Suprapubic skin (tissue), 4 donors: ENCODE measurements at regions not wholly inside any gene's neighbourhood (a gene's known extent, or its start where the extent isn't known, plus 50 kb on each side); places are given as distances from the start of the nearest gene placed in this dataset.

Experiments used
- CTCF ChIP-seq, 2 donors: fragments of 200-600 bp in 1 of 2; fragments of 450-650 bp in 1 of 2; sonication (generic) in 1 of 2; IDR thresholded peaks; one replicate each; pipeline ENCODE4 v1.5.1; 2016 to 2019; ENCODE audit warnings: antibody characterized with exemption in 2 of 2, mild to moderate bottlenecking in 1 of 2, moderate library complexity in 1 of 2
- POLR2A ChIP-seq, 2 donors: fragments of 450-650 bp; IDR thresholded peaks; one replicate each; pipeline ENCODE4 v1.6.1; 2017; ENCODE audit warnings: antibody characterized with exemption in 2 of 2, mild to moderate bottlenecking in 2 of 2, moderate library complexity in 2 of 2
- POLR2AphosphoS5 ChIP-seq, 3 donors: sonication (generic); formaldehyde crosslinking; IDR thresholded peaks; one replicate each; pipeline ENCODE4 v1.6.1; 2017; ENCODE audit warnings: antibody characterized with exemption in 3 of 3

- TF ChIP-seq CTCF (IDR thresholded peaks at IDR 0.05) (no peak), POLR2AphosphoS5 (IDR thresholded peaks at IDR 0.05) (no peak), POLR2A (IDR thresholded peaks at IDR 0.05) (no peak)
These were observed 77.5 kb upstream of the C14orf180 start for GRCh38 chr14:104502060-104502459.
